ENCODE measurements at regions not wholly inside any gene's neighbourhood (a gene's known extent, or its start where the extent isn't known, plus 50 kb on each side); places are given as distances from the start of the nearest gene placed in this dataset.

- no peaks in the 10 kb centered on the region for H3K4me1 ChIP-seq (ENCODE audit: control insufficient read depth in 2 of 3, insufficient read depth in 2 of 3, low read depth in 1 of 3, low read length in 3 of 3)
- no peaks in the 10 kb centered on the region for H3K27me3 ChIP-seq (ENCODE audit: control insufficient read depth, insufficient read depth, low read length)
- H3K36me3 ChIP-seq (ENCODE audit: control insufficient read depth in 2 of 3, insufficient read depth in 3 of 3, low read length in 3 of 3): no peaks in the 10 kb centered on the region
- no peaks in the 10 kb centered on the region for H3K9me3 ChIP-seq (ENCODE audit: control insufficient read depth in 2 of 3, insufficient read depth in 1 of 3, low read length in 3 of 3)
- FAIRE-seq: no peak
- no peak for DNase-seq
- intact Hi-C loops (cut with DNase I): no loop called here
- no peak for TF ChIP-seq CTCF (IDR thresholded peaks at IDR 0.05; ENCODE audit: borderline replicate concordance, extremely low read depth, insufficient read depth)
- H3K9ac ChIP-seq (ENCODE audit: low read length in 3 of 3): no peak overlapping the region
- H3K4me3 ChIP-seq (ENCODE audit: low read length in 3 of 3): no peak overlapping the region
- H3K27ac ChIP-seq (ENCODE audit: low read depth in 2 of 2, low read length in 2 of 2): no peak overlapping the region
Measured at GRCh38 chr5:64015824-64016223, 53.6 kb upstream of the HTR1A start.

Data from kidney (tissue), 13 donors.